ENCODE measurements at regions not wholly inside any gene's neighbourhood (a gene's known extent, or its start where the extent isn't known, plus 50 kb on each side); places are given as distances from the start of the nearest gene placed in this dataset.

- TF ChIP-seq FOXM1 (IDR thresholded peaks at IDR 0.05; ENCODE audit: low read depth, low read length) (no peak), EZH2 (IDR thresholded peaks at IDR 0.05; ENCODE audit: borderline replicate concordance, control insufficient read depth, low read depth, low read length) (no peak), CTCF (IDR thresholded peaks at IDR 0.05 in 2 of 3, conservative IDR thresholded peaks at IDR 0.05 in 1 of 3; ENCODE audit: control insufficient read depth in 2 of 3, extremely low read depth in 1 of 3, insufficient read depth in 1 of 3, low read depth in 3 of 3, low read length in 3 of 3) (no peak), MEF2A (IDR thresholded peaks at IDR 0.05; ENCODE audit: insufficient read depth, low read depth, low read length) (no peak), ZBTB11 (CRISPR knock-in tag; IDR thresholded peaks at IDR 0.05) (no peak), ELK1 (IDR thresholded peaks at IDR 0.05; ENCODE audit: low read depth, low read length) (no peak), FOXK2 (IDR thresholded peaks at IDR 0.05) (no peak), YY1 (IDR thresholded peaks at IDR 0.05; ENCODE audit: low read depth, low read length) (no peak), JUNB (IDR thresholded peaks at IDR 0.05) (no peak), USF2 (IDR thresholded peaks at IDR 0.05; ENCODE audit: borderline replicate concordance, low read depth, low read length) (no peak), HDAC6 (IDR thresholded peaks at IDR 0.05; ENCODE audit: unreplicated experiment) (no peak), ZBTB40 (IDR thresholded peaks at IDR 0.05; ENCODE audit: borderline replicate concordance) (no peak)
Observed at GRCh38 chr14:94887591-94887990, 117.7 kb upstream of the GSC start.

Measured in GM12878 (cell line).